ENCODE measurements at regions not wholly inside any gene's neighbourhood (a gene's known extent, or its start where the extent isn't known, plus 50 kb on each side); places are given as distances from the start of the nearest gene placed in this dataset.

DNA sequence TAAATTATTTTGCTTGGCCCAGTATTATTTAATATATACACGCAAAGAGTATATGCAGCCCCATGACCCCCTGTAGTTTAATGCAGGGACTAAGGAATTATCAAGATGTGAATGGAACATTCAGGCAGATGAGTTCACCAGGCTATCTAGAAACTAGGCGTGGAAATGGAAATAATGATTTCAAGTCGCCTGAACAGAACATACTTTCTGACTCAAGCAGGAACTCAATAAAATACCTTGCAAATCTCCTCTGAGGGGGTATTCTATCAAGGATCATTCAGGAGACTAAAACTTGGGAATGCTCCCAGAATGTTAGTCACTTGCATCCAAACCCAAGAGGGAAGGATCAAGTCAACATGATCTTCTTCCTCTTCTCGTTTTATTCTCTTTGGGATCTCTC, 59.6 kb upstream of the RASSF6 start:
- no peaks in the 10 kb centered on the region for H3K36me3 ChIP-seq (ENCODE audit: insufficient read depth, low read length)
- no peak overlapping the region for H3K4me3 ChIP-seq (ENCODE audit: insufficient read depth, low read depth, low read length)
- no peaks in the 10 kb centered on the region for H3K27me3 ChIP-seq (ENCODE audit: insufficient read depth, low read length)
- Mint-ChIP-seq H3K9me3 (ENCODE audit: unreplicated experiment) (no peaks in the 10 kb centered on the region), H3K4me1 (ENCODE audit: low read depth, unreplicated experiment) (peaks cover 10% of the 10 kb centered on the region), H3K27me3 (ENCODE audit: low read depth, unreplicated experiment) (no peaks in the 10 kb centered on the region), H3K4me3 (ENCODE audit: unreplicated experiment) (no peak overlapping the region), H3K27ac (ENCODE audit: unreplicated experiment) (no peak overlapping the region), H3K36me3 (ENCODE audit: low read depth, unreplicated experiment) (no peaks in the 10 kb centered on the region)
- TF ChIP-seq CTCF (IDR thresholded peaks at IDR 0.05; ENCODE audit: insufficient read depth, low read depth, low read length) (no peak), EZH2 (IDR thresholded peaks at IDR 0.05; ENCODE audit: insufficient read depth, low read length) (no peak)
- no peak overlapping the region for H3K9ac ChIP-seq (ENCODE audit: low read length)
- H3K79me2 ChIP-seq (ENCODE audit: insufficient read depth, low read length) = no peaks in the 10 kb centered on the region
- no peak overlapping the region for H2AFZ ChIP-seq (ENCODE audit: low read depth, low read length)
- H3K27ac ChIP-seq (ENCODE audit: low read depth, low read length) = no peak overlapping the region
- H3K4me2 ChIP-seq (ENCODE audit: low read length) = peak overlapping the region; percentile 37
- peak; percentile 84 for DNase-seq (ENCODE audit: low read depth)
- H3K4me1 ChIP-seq (ENCODE audit: insufficient read depth, low read length) = peaks cover 15% of the 10 kb centered on the region
- no peaks in the 10 kb centered on the region for H4K20me1 ChIP-seq (ENCODE audit: insufficient read depth, low read length)
- no peaks in the 10 kb centered on the region for H3K9me3 ChIP-seq (ENCODE audit: insufficient read depth, low read depth, low read length)
- FAIRE-seq = peak; percentile 76

DNA sequence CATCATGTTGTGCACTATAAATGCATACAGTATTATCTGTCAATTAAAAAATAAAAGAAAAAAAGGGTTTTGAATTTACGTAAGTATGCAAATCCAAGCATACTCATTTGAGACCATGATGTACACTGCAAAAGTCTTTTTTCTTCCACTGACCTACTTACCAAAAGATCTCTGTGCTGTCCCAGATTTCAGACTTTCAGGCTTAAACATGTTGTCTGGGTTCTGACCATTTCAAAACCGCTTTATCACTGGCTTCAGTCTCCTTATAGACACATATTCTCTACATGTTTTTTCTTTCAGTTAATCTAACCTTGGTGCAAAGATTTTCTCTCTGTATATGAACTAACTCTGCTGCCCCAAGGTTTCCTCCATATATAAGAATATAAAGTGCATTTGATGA, 58.6 kb upstream of the CXCL8 start:
- H3K36me3 Mint-ChIP-seq (ENCODE audit: low read depth, unreplicated experiment) = no peaks in the 10 kb centered on the region
- Histone ChIP-seq H3K4me1 (ENCODE audit: insufficient read depth, low read length) (peaks cover 12% of the 10 kb centered on the region), H3K27me3 (ENCODE audit: insufficient read depth, low read length) (no peaks in the 10 kb centered on the region), H3K79me2 (ENCODE audit: insufficient read depth, low read length) (no peaks in the 10 kb centered on the region), H4K20me1 (ENCODE audit: insufficient read depth, low read length) (no peaks in the 10 kb centered on the region), H3K9ac (ENCODE audit: low read length) (no peak overlapping the region), H3K36me3 (ENCODE audit: insufficient read depth, low read length) (no peaks in the 10 kb centered on the region), H3K4me3 (ENCODE audit: insufficient read depth, low read depth, low read length) (no peak overlapping the region), H3K9me3 (ENCODE audit: insufficient read depth, low read depth, low read length) (no peaks in the 10 kb centered on the region), H3K27ac (ENCODE audit: low read depth, low read length) (no peak overlapping the region), H3K4me2 (ENCODE audit: low read length) (no peak overlapping the region), H2AFZ (ENCODE audit: low read depth, low read length) (no peak overlapping the region)
- H3K27ac Mint-ChIP-seq (ENCODE audit: unreplicated experiment) = no peak overlapping the region
- DNase-seq (ENCODE audit: low read depth) (no peak), FAIRE-seq (no peak)
- H3K4me3 Mint-ChIP-seq (ENCODE audit: unreplicated experiment) = no peak overlapping the region
- H3K4me1 Mint-ChIP-seq (ENCODE audit: low read depth, unreplicated experiment) = peaks cover 6% of the 10 kb centered on the region
- no peaks in the 10 kb centered on the region for H3K9me3 Mint-ChIP-seq (ENCODE audit: unreplicated experiment)
- no peak for TF ChIP-seq CTCF (IDR thresholded peaks at IDR 0.05; ENCODE audit: insufficient read depth, low read depth, low read length)
- TF ChIP-seq EZH2 (IDR thresholded peaks at IDR 0.05; ENCODE audit: insufficient read depth, low read length) = no peak
- H3K27me3 Mint-ChIP-seq (ENCODE audit: low read depth, unreplicated experiment) = no peaks in the 10 kb centered on the region

- no peaks in the 10 kb centered on the region for H3K27me3 ChIP-seq (ENCODE audit: insufficient read depth, low read length)
- no peaks in the 10 kb centered on the region for H3K36me3 ChIP-seq (ENCODE audit: insufficient read depth, low read length)
- Mint-ChIP-seq H3K4me1 (ENCODE audit: low read depth, unreplicated experiment) (peaks cover 1% of the 10 kb centered on the region), H3K4me3 (ENCODE audit: unreplicated experiment) (no peak overlapping the region), H3K36me3 (ENCODE audit: low read depth, unreplicated experiment) (no peaks in the 10 kb centered on the region), H3K27me3 (ENCODE audit: low read depth, unreplicated experiment) (no peaks in the 10 kb centered on the region), H3K9me3 (ENCODE audit: unreplicated experiment) (no peaks in the 10 kb centered on the region), H3K27ac (ENCODE audit: unreplicated experiment) (no peak overlapping the region)
- FAIRE-seq (no peak), DNase-seq (ENCODE audit: low read depth) (no peak)
- H3K9me3 ChIP-seq (ENCODE audit: insufficient read depth, low read depth, low read length) = no peaks in the 10 kb centered on the region
- H3K4me3 ChIP-seq (ENCODE audit: insufficient read depth, low read depth, low read length) = no peak overlapping the region
- no peak overlapping the region for H3K27ac ChIP-seq (ENCODE audit: low read depth, low read length)
- no peak overlapping the region for H3K9ac ChIP-seq (ENCODE audit: low read length)
- no peaks in the 10 kb centered on the region for H4K20me1 ChIP-seq (ENCODE audit: insufficient read depth, low read length)
- no peaks in the 10 kb centered on the region for H3K79me2 ChIP-seq (ENCODE audit: insufficient read depth, low read length)
- no peak overlapping the region for H2AFZ ChIP-seq (ENCODE audit: low read depth, low read length)
- no peak for TF ChIP-seq CTCF (IDR thresholded peaks at IDR 0.05; ENCODE audit: insufficient read depth, low read depth, low read length)
- TF ChIP-seq EZH2 (IDR thresholded peaks at IDR 0.05; ENCODE audit: insufficient read depth, low read length) = no peak
- H3K4me1 ChIP-seq (ENCODE audit: insufficient read depth, low read length) = peaks cover 8% of the 10 kb centered on the region
- no peak overlapping the region for H3K4me2 ChIP-seq (ENCODE audit: low read length)
Observed at GRCh38 chr4:73682508-73682907, 57.9 kb upstream of the CXCL8 start.
